AG09309 (cell line): ENCODE measurements at regions not wholly inside any gene's neighbourhood (a gene's known extent, or its start where the extent isn't known, plus 50 kb on each side); places are given as distances from the start of the nearest gene placed in this dataset.

Source experiments
- DNase-seq: peaks from one replicate; pipeline ENCODE4 v3.0.0-alpha.2; 2010; ENCODE audit warnings: low read depth
- H3K4me3 ChIP-seq: 2 replicates; pipeline ENCODE4 v1.5.1; 2011; ENCODE audit warnings: mild to moderate bottlenecking, low read depth, low read length, moderate library complexity; ENCODE audit not compliant: control insufficient read depth
- CTCF ChIP-seq: IDR thresholded peaks from 2 replicates; pipeline ENCODE4 v1.5.1; 2011; ENCODE audit warnings: mild to moderate bottlenecking, low read depth, low read length, inconsistent platforms; ENCODE audit not compliant: insufficient read depth, control insufficient read depth; ENCODE audit errors: missing control alignments

GRCh38 chr9:79889369-79889768, 317.6 kb downstream of the TLE4 start:
- TF ChIP-seq CTCF: no peak
- no peak for DNase-seq
- no peak overlapping the region for H3K4me3 ChIP-seq

- TF ChIP-seq CTCF: no peak
- DNase-seq: no peak
- no peak overlapping the region for H3K4me3 ChIP-seq
These were observed 313.5 kb downstream of the TLE4 start for GRCh38 chr9:79885093-79885857.

GRCh38 chr9:79884546-79884945, 312.8 kb downstream of the TLE4 start:
- TF ChIP-seq CTCF: no peak
- no peak overlapping the region for H3K4me3 ChIP-seq
- no peak for DNase-seq

GRCh38 chr9:79883073-79883645, 311.4 kb downstream of the TLE4 start:
- no peak for TF ChIP-seq CTCF
- DNase-seq: no peak
- H3K4me3 ChIP-seq: no peak overlapping the region

- no peak for TF ChIP-seq CTCF
- no peak overlapping the region for H3K4me3 ChIP-seq
- DNase-seq: no peak
These were observed 308.9 kb downstream of the TLE4 start for GRCh38 chr9:79880626-79881025.

GRCh38 chr9:79877943-79878602, 306.3 kb downstream of the TLE4 start:
- DNase-seq: no peak
- no peak for TF ChIP-seq CTCF

More at GRCh38 chr9:79877943-79878602, 306.3 kb downstream of the TLE4 start:
- H3K4me3 ChIP-seq: no peak overlapping the region
